NCI-H748 (cell line): ENCODE measurements at regions not wholly inside any gene's neighbourhood (a gene's known extent, or its start where the extent isn't known, plus 50 kb on each side); places are given as distances from the start of the nearest gene placed in this dataset.
A peak's percentile ranks its signal among the peaks of the same experiment; 100 is the strongest.

Source experiments
- DNase-seq: peaks from one replicate; lab custom pipeline; 2025; ENCODE audit not compliant: unreplicated experiment; lab: John Stamatoyannopoulos, UW

- no peak for DNase-seq
Measured at GRCh38 chr18:59086522-59086921, 53.2 kb upstream of the SEC11C start.

GRCh38 chr18:59087391-59087790 lies 52.3 kb upstream of the SEC11C start:
- peak; percentile 25 for DNase-seq
